HepG2 (cell line): ENCODE measurements at regions not wholly inside any gene's neighbourhood (a gene's known extent, or its start where the extent isn't known, plus 50 kb on each side); places are given as distances from the start of the nearest gene placed in this dataset.

Experiments used
- ATAC-seq: fragments of 200-7000 bp; cut with Tn5 transposase; 3 replicates; pipeline ENCODE4 v1.9.1; 2020; ENCODE audit warnings: mild to moderate bottlenecking, moderate library complexity
- BruUV-seq: library from RNA; stranded (reverse); fragments of 400-500 nt; replicated peaks from 2 replicates; lab custom pipeline; 2021; lab: Mats Ljungman, UMichigan
- CTCF ChIA-PET: fragments of 300-600 bp; formaldehyde crosslinking; extraction: SDS; loops from one replicate; lab custom pipeline; 2021; ENCODE audit warnings: low total read pairs, inconsistent platforms, low intra/inter-chr PET ratio; lab: Yijun Ruan, JAX
- POLR2A ChIA-PET: fragments of 350-600 bp; sonication (Branson Sonifier 250); formaldehyde crosslinking; loops from one replicate; lab custom pipeline; 2020; ENCODE audit warnings: antibody characterized with exemption, inconsistent platforms; lab: Yijun Ruan, JAX
- DNase-seq: peaks from one replicate; pipeline ENCODE4 v3.0.0-alpha.2; 2015; ENCODE audit warnings: low spot score
- FAIRE-seq: peaks from 3 replicates; lab custom pipeline; 2011; peaks lifted over from hg19 to GRCh38; lab: Jason Lieb, UNC
- H2AFZ ChIP-seq: one replicate; pipeline ENCODE4 v1.6.1; 2011; ENCODE audit warnings: low read length, inconsistent platforms
- H3K27ac ChIP-seq: fragments of 300-600 bp; 3 replicates; pipeline ENCODE4 v1.8.0; 2011; ENCODE audit warnings: mixed run types, mild to moderate bottlenecking, mixed read lengths, low read length, inconsistent platforms; ENCODE audit not compliant: insufficient read depth; ENCODE audit errors: extremely low read length
- H3K27me3 ChIP-seq, 2 experiments: fragments of 200-600 bp in 1 of 2; 2 replicates in 1 of 2; 3 replicates in 1 of 2; pipeline versions ENCODE4 v1.6.0 to v1.8.0; 2011; ENCODE audit warnings: low read length in 2 of 2, mild to moderate bottlenecking in 2 of 2, moderate library complexity in 2 of 2, inconsistent platforms in 1 of 2; ENCODE audit not compliant: insufficient read depth in 2 of 2, control insufficient read depth in 1 of 2
- H3K36me3 ChIP-seq, 2 experiments: fragments of 200-600 bp in 1 of 2; replicated peaks in 1 of 2; 2 replicates in 1 of 2; 3 replicates in 1 of 2; pipeline versions ENCODE4 v1.5.1 to v1.8.0; 2011; ENCODE audit warnings: low read length in 2 of 2, inconsistent platforms in 1 of 2; ENCODE audit not compliant: insufficient read depth in 2 of 2, control insufficient read depth in 1 of 2
- H3K4me1 ChIP-seq: 2 replicates; pipeline ENCODE4 v1.5.1; 2012; ENCODE audit warnings: low read length, inconsistent platforms; ENCODE audit not compliant: insufficient read depth
- H3K4me2 ChIP-seq: 2 replicates; pipeline ENCODE4 v1.6.0; 2011; ENCODE audit warnings: low read depth, low read length, inconsistent platforms
- H3K4me3 ChIP-seq, 3 experiments: fragments of 200-600 bp in 1 of 3; sonication (generic), shearing (Covaris generic) in 1 of 3; replicated peaks in 1 of 3; 2 replicates each; pipeline ENCODE4 v1.5.1; 2011 to 2016; ENCODE audit warnings: low read length in 3 of 3, inconsistent platforms in 2 of 3, low read depth in 2 of 3, mild to moderate bottlenecking in 2 of 3, control low read depth in 1 of 3, mixed read lengths in 1 of 3; ENCODE audit not compliant: insufficient read depth in 1 of 3
- H3K79me2 ChIP-seq: one replicate; pipeline ENCODE4 v1.6.1; 2011; ENCODE audit warnings: low read length, inconsistent platforms; ENCODE audit not compliant: insufficient read depth
- H3K9ac ChIP-seq: 2 replicates; pipeline ENCODE4 v1.6.0; 2011; ENCODE audit warnings: mild to moderate bottlenecking, low read depth, low read length, inconsistent platforms; ENCODE audit not compliant: insufficient read depth
- H3K9me3 ChIP-seq: 2 replicates; pipeline ENCODE4 v1.5.1; 2012; ENCODE audit warnings: mild to moderate bottlenecking, low read length
- H4K20me1 ChIP-seq: 2 replicates; pipeline ENCODE4 v1.6.0; 2011; ENCODE audit warnings: inconsistent platforms, mild to moderate bottlenecking, low read length, moderate library complexity; ENCODE audit not compliant: insufficient read depth
- GABPB1 ChIP-seq: IDR thresholded peaks from 2 replicates; pipeline ENCODE4 v1.6.1; 2016; ENCODE audit warnings: mild to moderate bottlenecking, missing genetic modification reagents, moderate library complexity, missing compliant biosample characterization
- SOX13 ChIP-seq, 3 experiments: fragments of 450-650 bp in 1 of 3; sonication (generic) in 1 of 3; formaldehyde crosslinking in 1 of 3; IDR thresholded peaks in 2 of 3; conservative IDR thresholded peaks in 1 of 3; 2 replicates each; pipeline versions ENCODE4 v1.5.0 to v1.6.1; 2016 to 2020; ENCODE audit warnings: antibody characterized with exemption in 1 of 3, mild to moderate bottlenecking in 1 of 3, missing compliant biosample characterization in 1 of 3, missing genetic modification reagents in 1 of 3, moderate library complexity in 1 of 3
- ZSCAN21 ChIP-seq: sonication (generic); formaldehyde crosslinking; IDR thresholded peaks from 2 replicates; pipeline ENCODE4 v1.8.0; 2022; ENCODE audit warnings: mild to moderate bottlenecking, missing genetic modification reagents, moderate library complexity, borderline replicate concordance
- WGBS: methylation state at CpG from one replicate; pipeline ENCODE4 v1.1.6; 2017; ENCODE audit warnings: low lambda C conversion rate; 5-methylcytosine and 5-hydroxymethylcytosine counted together
- in situ Hi-C: cut with HindIII; loops from 2 replicates; pipeline ENCODE4 v1.10.0; 2017; ENCODE audit warnings: low pct_unique_long_range_greater_than_20kb; ENCODE audit not compliant: extremely low pct_ligation_motif_present
- intact Hi-C: fragments of 100-400 bp; cut with micrococcal nuclease; formaldehyde crosslinking; loops from one replicate; pipeline ENCODE4 v1.10.0; 2022; ENCODE audit not compliant: unreplicated experiment
- TF ChIP-seq, protein P1 (sequence below): sonication (generic); formaldehyde crosslinking; IDR thresholded peaks from 2 replicates; pipeline ENCODE4 v1.4.0; 2020; ENCODE audit warnings: missing genetic modification reagents, borderline replicate concordance
- TF ChIP-seq, protein P2 (sequence below): conservative IDR thresholded peaks from 2 replicates; pipeline ENCODE4 v1.6.1; 2018; ENCODE audit warnings: missing genetic modification reagents
- TF ChIP-seq, protein P3 (sequence below): sonication (generic); formaldehyde crosslinking; IDR thresholded peaks from 2 replicates; pipeline ENCODE4 v1.8.1; 2023; ENCODE audit warnings: mild to moderate bottlenecking, moderate library complexity, missing genetic modification reagents

DNA sequence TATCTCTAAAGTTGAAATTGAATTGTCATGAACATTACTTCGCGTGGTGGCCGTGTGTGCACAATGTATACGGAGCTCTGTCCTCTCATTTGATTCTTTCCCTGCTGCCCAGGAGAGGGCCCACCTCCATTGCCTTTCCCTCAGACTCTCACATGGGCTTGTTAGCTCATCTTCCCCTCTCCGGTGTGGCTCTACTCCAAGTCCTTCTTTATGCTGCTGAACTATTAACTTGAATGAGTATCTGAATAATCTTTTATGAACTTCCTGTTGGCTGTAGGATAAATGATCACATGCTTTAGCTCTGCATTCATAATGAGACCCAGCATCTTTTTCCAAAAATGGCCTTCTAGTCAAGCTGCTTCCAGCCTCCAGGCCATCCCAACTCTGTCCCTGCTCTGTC is 68.8 kb upstream of the CLNK start:
- H3K4me1 ChIP-seq: no peaks in the 10 kb centered on the region
- TF ChIP-seq, protein P1, sequence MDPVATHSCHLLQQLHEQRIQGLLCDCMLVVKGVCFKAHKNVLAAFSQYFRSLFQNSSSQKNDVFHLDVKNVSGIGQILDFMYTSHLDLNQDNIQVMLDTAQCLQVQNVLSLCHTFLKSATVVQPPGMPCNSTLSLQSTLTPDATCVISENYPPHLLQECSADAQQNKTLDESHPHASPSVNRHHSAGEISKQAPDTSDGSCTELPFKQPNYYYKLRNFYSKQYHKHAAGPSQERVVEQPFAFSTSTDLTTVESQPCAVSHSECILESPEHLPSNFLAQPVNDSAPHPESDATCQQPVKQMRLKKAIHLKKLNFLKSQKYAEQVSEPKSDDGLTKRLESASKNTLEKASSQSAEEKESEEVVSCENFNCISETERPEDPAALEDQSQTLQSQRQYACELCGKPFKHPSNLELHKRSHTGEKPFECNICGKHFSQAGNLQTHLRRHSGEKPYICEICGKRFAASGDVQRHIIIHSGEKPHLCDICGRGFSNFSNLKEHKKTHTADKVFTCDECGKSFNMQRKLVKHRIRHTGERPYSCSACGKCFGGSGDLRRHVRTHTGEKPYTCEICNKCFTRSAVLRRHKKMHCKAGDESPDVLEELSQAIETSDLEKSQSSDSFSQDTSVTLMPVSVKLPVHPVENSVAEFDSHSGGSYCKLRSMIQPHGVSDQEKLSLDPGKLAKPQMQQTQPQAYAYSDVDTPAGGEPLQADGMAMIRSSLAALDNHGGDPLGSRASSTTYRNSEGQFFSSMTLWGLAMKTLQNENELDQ (CRISPR knock-in tag): no peak
- no peak for TF ChIP-seq ZSCAN21 (CRISPR knock-in tag)
- TF ChIP-seq, protein P2, sequence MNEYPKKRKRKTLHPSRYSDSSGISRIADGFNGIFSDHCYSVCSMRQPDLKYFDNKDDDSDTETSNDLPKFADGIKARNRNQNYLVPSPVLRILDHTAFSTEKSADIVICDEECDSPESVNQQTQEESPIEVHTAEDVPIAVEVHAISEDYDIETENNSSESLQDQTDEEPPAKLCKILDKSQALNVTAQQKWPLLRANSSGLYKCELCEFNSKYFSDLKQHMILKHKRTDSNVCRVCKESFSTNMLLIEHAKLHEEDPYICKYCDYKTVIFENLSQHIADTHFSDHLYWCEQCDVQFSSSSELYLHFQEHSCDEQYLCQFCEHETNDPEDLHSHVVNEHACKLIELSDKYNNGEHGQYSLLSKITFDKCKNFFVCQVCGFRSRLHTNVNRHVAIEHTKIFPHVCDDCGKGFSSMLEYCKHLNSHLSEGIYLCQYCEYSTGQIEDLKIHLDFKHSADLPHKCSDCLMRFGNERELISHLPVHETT (CRISPR knock-in tag): no peak
- TF ChIP-seq, protein P3, sequence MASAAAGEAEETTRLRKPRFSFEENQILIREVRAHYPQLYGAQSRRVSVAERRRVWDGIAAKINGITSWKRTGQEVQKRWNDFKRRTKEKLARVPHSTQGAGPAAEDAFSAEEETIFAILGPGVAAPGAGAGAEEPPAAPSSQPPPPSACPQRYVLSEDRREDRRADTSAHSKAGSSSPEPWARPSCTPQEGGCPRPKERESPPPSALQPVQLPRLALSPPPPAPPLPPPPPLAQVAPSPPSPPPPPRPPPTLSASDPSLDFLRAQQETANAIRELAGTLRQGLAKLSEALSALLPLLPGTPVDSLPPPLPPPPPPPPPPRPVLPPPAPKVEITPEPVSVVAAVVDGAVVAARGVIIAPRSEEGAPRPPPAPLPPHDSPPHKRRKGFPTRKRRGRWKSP (CRISPR knock-in tag): no peak
- no peak for TF ChIP-seq GABPB1 (CRISPR knock-in tag)
- no peak for TF ChIP-seq SOX13 (IDR thresholded peaks at IDR 0.05)
- TF ChIP-seq SOX13 (CRISPR knock-in tag; conservative IDR thresholded peaks at IDR 0.05 in 1 of 2, IDR thresholded peaks at IDR 0.05 in 1 of 2): no peak
- H3K79me2 ChIP-seq: no peaks in the 10 kb centered on the region
- ATAC-seq (no peak), DNase-seq (no peak), FAIRE-seq (no peak)
- H3K27me3 ChIP-seq: no peaks in the 10 kb centered on the region
- no peak overlapping the region for H2AFZ ChIP-seq
- POLR2A ChIA-PET: no interaction called here
- no peaks in the 10 kb centered on the region for H3K9me3 ChIP-seq
- in situ Hi-C loops (no loop called here), intact Hi-C loops (no loop called here)
- CTCF ChIA-PET: no interaction called here
- WGBS: 10% methylated on average over 5 of the region's 5 CpGs
- H3K36me3 ChIP-seq: no peaks in the 10 kb centered on the region
- H3K27ac ChIP-seq: no peak overlapping the region
- H3K9ac ChIP-seq: no peak overlapping the region
- no peak overlapping the region for H3K4me3 ChIP-seq
- BruUV-seq: no TSS peak
- H4K20me1 ChIP-seq: no peaks in the 10 kb centered on the region
- H3K4me2 ChIP-seq: no peak overlapping the region
